K562 (cell line): ENCODE measurements at regions not wholly inside any gene's neighbourhood (a gene's known extent, or its start where the extent isn't known, plus 50 kb on each side); places are given as distances from the start of the nearest gene placed in this dataset.

Source experiments
- ATAC-seq: fragments of 200-7000 bp; cut with Tn5 transposase; 3 replicates; pipeline ENCODE4 v1.9.1; 2020; ENCODE audit warnings: moderate library complexity
- BruUV-seq: library from RNA; stranded (reverse); fragments of 400-500 nt; replicated peaks from 2 replicates; lab custom pipeline; 2021; lab: Mats Ljungman, UMichigan
- CTCF ChIA-PET: fragments of 300-600 bp; formaldehyde crosslinking; extraction: SDS; loops from one replicate; lab custom pipeline; 2021; ENCODE audit warnings: low intra/inter-chr PET ratio; lab: Yijun Ruan, JAX
- POLR2A ChIA-PET: fragments of 300-600, 350-650 bp; sonication (Branson Sonifier 250); formaldehyde crosslinking; extraction: SDS; loops from one replicate; lab custom pipeline; 2021; ENCODE audit warnings: antibody characterized with exemption, inconsistent platforms; lab: Yijun Ruan, JAX
- DNase-seq, 4 experiments: peaks; one replicate each; pipeline versions ENCODE4 v3.0.0 to v3.0.0-alpha.2; 2011 to 2018; ENCODE audit warnings: low spot score in 3 of 4, mixed read lengths in 3 of 4; ENCODE audit errors: extremely low read depth in 1 of 4
- FAIRE-seq: peaks from 2 replicates; lab custom pipeline; 2011; peaks lifted over from hg19 to GRCh38; lab: Jason Lieb, UNC
- H2AFZ ChIP-seq: 2 replicates; pipeline ENCODE4 v1.6.0; 2011; ENCODE audit warnings: low read depth, low read length, control low read depth, inconsistent platforms
- H3K27ac ChIP-seq: fragments of 200-600 bp; 3 replicates; pipeline ENCODE4 v1.8.0; 2011; ENCODE audit warnings: low read depth, mild to moderate bottlenecking, control low read depth, inconsistent platforms, low read length, moderate library complexity, mixed read lengths; ENCODE audit errors: extremely low read depth
- H3K27me3 ChIP-seq, 2 experiments: fragments of 300-600 bp in 1 of 2; 2 replicates in 1 of 2; 3 replicates in 1 of 2; pipeline versions ENCODE4 v1.6.0 to v1.8.0; 2011; ENCODE audit warnings: inconsistent platforms in 2 of 2, low read length in 2 of 2, mild to moderate bottlenecking in 1 of 2, mixed read lengths in 1 of 2, moderate library complexity in 1 of 2; ENCODE audit not compliant: control insufficient read depth in 2 of 2, insufficient read depth in 2 of 2
- H3K36me3 ChIP-seq: fragments of 300-600 bp; 3 replicates; pipeline ENCODE4 v1.8.0; 2011; ENCODE audit warnings: mild to moderate bottlenecking, low read length, inconsistent platforms; ENCODE audit not compliant: control insufficient read depth, insufficient read depth
- H3K4me1 ChIP-seq, 2 experiments: fragments of 200-600 bp in 1 of 2; replicated peaks in 1 of 2; 2 replicates in 1 of 2; 3 replicates in 1 of 2; pipeline versions ENCODE4 v1.5.1 to v1.8.0; 2011; ENCODE audit warnings: inconsistent platforms in 2 of 2, low read length in 2 of 2, mild to moderate bottlenecking in 1 of 2, mixed read lengths in 1 of 2, moderate library complexity in 1 of 2; ENCODE audit not compliant: control insufficient read depth in 2 of 2, insufficient read depth in 2 of 2
- H3K4me2 ChIP-seq: 2 replicates; pipeline ENCODE4 v1.6.1; 2011; ENCODE audit warnings: low read length, control low read depth, inconsistent platforms, mixed read lengths; ENCODE audit not compliant: insufficient read depth
- H3K4me3 ChIP-seq: fragments of 200-600 bp; sonication (generic), shearing (Covaris generic); 2 replicates; pipeline ENCODE4 v1.5.1; 2016; ENCODE audit warnings: control low read depth, inconsistent platforms
- H3K79me2 ChIP-seq: fragments of 200-600 bp; 3 replicates; pipeline ENCODE4 v1.8.0; 2011; ENCODE audit warnings: low read length, inconsistent platforms; ENCODE audit not compliant: control insufficient read depth, insufficient read depth
- H3K9ac ChIP-seq, 2 experiments: 2 replicates each; pipeline versions ENCODE4 v1.6.0 to v1.6.1; 2011; ENCODE audit warnings: low read depth in 2 of 2, low read length in 2 of 2, control low read depth in 1 of 2, inconsistent platforms in 1 of 2, mild to moderate bottlenecking in 1 of 2, mixed read lengths in 1 of 2; ENCODE audit not compliant: insufficient read depth in 1 of 2
- H3K9me1 ChIP-seq: one replicate; pipeline ENCODE4 v1.6.0; 2011; ENCODE audit warnings: inconsistent platforms, mild to moderate bottlenecking, low read length, moderate library complexity; ENCODE audit not compliant: control insufficient read depth, insufficient read depth
- H3K9me3 ChIP-seq: replicated peaks from 2 replicates; pipeline ENCODE4 v1.5.1; 2011; ENCODE audit warnings: low read depth, low read length, inconsistent platforms; ENCODE audit not compliant: control insufficient read depth, insufficient read depth
- H4K20me1 ChIP-seq: replicated peaks from 2 replicates; pipeline ENCODE4 v1.6.1; 2011; ENCODE audit warnings: low read length, inconsistent platforms, mixed read lengths; ENCODE audit not compliant: control insufficient read depth, insufficient read depth
- CHD2 ChIP-seq: IDR thresholded peaks from 2 replicates; pipeline ENCODE4 v1.6.1; 2011; ENCODE audit warnings: low read depth, low read length
- E2F4 ChIP-seq: sonication (generic); formaldehyde crosslinking; IDR thresholded peaks from 2 replicates; pipeline ENCODE4 v1.8.0; 2022; ENCODE audit warnings: mild to moderate bottlenecking, low read depth, missing genetic modification reagents
- ESRRA ChIP-seq: fragments of 450-650 bp; IDR thresholded peaks from 2 replicates; pipeline ENCODE4 v1.6.1; 2014; ENCODE audit warnings: low read depth, mild to moderate bottlenecking, moderate library complexity, borderline replicate concordance
- ESRRB ChIP-seq: fragments of 250-450 bp; sonication (Bioruptor Pico); IDR thresholded peaks from 2 replicates; pipeline ENCODE4 v1.5.0; 2020; ENCODE audit warnings: mild to moderate bottlenecking, moderate library complexity, borderline replicate concordance
- EWSR1 ChIP-seq: fragments of 450-650 bp; IDR thresholded peaks from 2 replicates; pipeline ENCODE4 v1.6.1; 2018; ENCODE audit warnings: borderline replicate concordance, mild to moderate bottlenecking, low read depth, moderate library complexity; ENCODE audit not compliant: partially characterized antibody
- FOXM1 ChIP-seq, 2 experiments: fragments of 450-650 bp in 1 of 2; sonication (generic) in 1 of 2; formaldehyde crosslinking in 1 of 2; IDR thresholded peaks; 2 replicates each; pipeline versions ENCODE4 v1.6.1 to v1.9.0; 2017 to 2022; ENCODE audit warnings: low read depth in 2 of 2, mild to moderate bottlenecking in 2 of 2, missing genetic modification reagents in 1 of 2, moderate library complexity in 1 of 2
- JUND ChIP-seq, 2 experiments: IDR thresholded peaks; 2 replicates in 1 of 2; 3 replicates in 1 of 2; pipeline ENCODE4 v1.6.1; 2011; ENCODE audit warnings: borderline replicate concordance in 2 of 2, low read depth in 2 of 2, low read length in 2 of 2, improper control_type of control experiment in 1 of 2, missing biosample characterization in 1 of 2, missing genetic modification characterization in 1 of 2, missing genetic modification reagents in 1 of 2
- SPI1 ChIP-seq: IDR thresholded peaks from 2 replicates; pipeline ENCODE4 v1.6.1; 2011; ENCODE audit warnings: low read depth, low read length, control low read depth, borderline replicate concordance
- THRAP3 ChIP-seq: fragments of 450-650 bp; IDR thresholded peaks from 2 replicates; pipeline ENCODE4 v1.6.1; 2016; ENCODE audit warnings: mild to moderate bottlenecking, inconsistent platforms, borderline replicate concordance
- YY1 ChIP-seq, 3 experiments: IDR thresholded peaks; 2 replicates each; pipeline ENCODE4 v1.6.1; 2011; ENCODE audit warnings: low read length in 2 of 3, mild to moderate bottlenecking in 2 of 3, moderate library complexity in 2 of 3, borderline replicate concordance in 1 of 3, control low read depth in 1 of 3, low read depth in 1 of 3; ENCODE audit not compliant: insufficient read depth in 3 of 3, insufficient replicate concordance in 2 of 3, control insufficient read depth in 1 of 3, insufficient read length in 1 of 3; ENCODE audit errors: extremely low read depth in 1 of 3
- ZFPM2 ChIP-seq: fragments of 250-450 bp; sonication (Bioruptor Pico); IDR thresholded peaks from 2 replicates; pipeline ENCODE4 v1.5.1; 2022; ENCODE audit warnings: mild to moderate bottlenecking
- ZNF324 ChIP-seq: fragments of 250-450 bp; sonication (Bioruptor Pico); IDR thresholded peaks from 2 replicates; pipeline ENCODE4 v1.4.0; 2020; ENCODE audit warnings: mild to moderate bottlenecking
- ZNF57 ChIP-seq: fragments of 450-650 bp; formaldehyde crosslinking; IDR thresholded peaks from 2 replicates; pipeline ENCODE4 v1.4.0; 2020; ENCODE audit warnings: mild to moderate bottlenecking, moderate library complexity
- WGBS: fragments of 100-300 bp; shearing (Covaris generic); methylation state at CpG from one replicate; pipeline ENCODE4 v1.1.6; 2016; ENCODE audit warnings: low coverage, mixed read lengths; ENCODE audit not compliant: insufficient coverage; ENCODE audit errors: missing lambda C conversion rate; 5-methylcytosine and 5-hydroxymethylcytosine counted together
- in situ Hi-C: fragments of 300-500 bp; cut with MboI; formaldehyde crosslinking; loops from 4 replicates; pipeline ENCODE4 v1.15.0; 2018; ENCODE audit warnings: inconsistent platforms, mixed read lengths
- intact Hi-C: fragments of 100-400 bp; cut with micrococcal nuclease; formaldehyde crosslinking; loops from 2 replicates; pipeline ENCODE4 v1.14.2; 2022
- TF ChIP-seq, protein P1 (sequence below): fragments of 450-650 bp; IDR thresholded peaks from one replicate; pipeline ENCODE4 v1.6.1; 2018; ENCODE audit warnings: mild to moderate bottlenecking, moderate library complexity; ENCODE audit not compliant: partially characterized antibody
- TF ChIP-seq, protein P2 (sequence below): fragments of 450-650 bp; IDR thresholded peaks from 2 replicates; pipeline ENCODE4 v1.7.1; 2018; ENCODE audit warnings: mild to moderate bottlenecking, low read depth; ENCODE audit not compliant: partially characterized antibody

- TF ChIP-seq JUND (IDR thresholded peaks at IDR 0.05; ENCODE audit: borderline replicate concordance, low read depth, low read length) (no peak), JUND (tag; IDR thresholded peaks at IDR 0.05; ENCODE audit: borderline replicate concordance, low read depth, low read length) (no peak)
Measured at GRCh38 chr2:177324797-177325196, 60.3 kb upstream of the NFE2L2 start (continued).

DNA sequence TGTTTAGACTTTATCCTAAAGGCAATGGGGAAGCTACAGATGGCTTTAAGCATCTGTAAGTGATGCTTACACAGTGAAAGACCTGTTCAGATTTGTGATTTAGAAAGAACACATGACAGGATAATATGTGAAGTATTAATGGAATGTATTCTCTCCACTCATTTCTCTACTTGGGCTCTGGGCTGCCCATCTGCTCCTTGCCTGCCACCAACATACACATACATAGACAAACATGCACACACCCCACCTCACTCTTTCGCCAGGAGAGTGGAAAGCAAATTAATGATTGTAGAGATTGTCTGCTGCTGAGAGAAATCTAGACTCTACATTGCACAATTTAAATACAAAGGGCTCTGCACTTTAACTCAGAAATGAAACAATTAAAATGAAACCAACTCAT is 61.0 kb upstream of the NFE2L2 start:
- DNase-seq: no peak
- CTCF ChIA-PET: no interaction called here
- Histone ChIP-seq H3K4me1 (peaks cover 0 to 12% of the 10 kb centered on the region in 2 experiments; a peak in 4 of 5 replicates), H3K4me2 (no peak overlapping the region), H3K27me3 (no peaks in the 10 kb centered on the region), H3K9ac (no peak overlapping the region), H3K9me1 (no peaks in the 10 kb centered on the region), H3K27ac (no peak overlapping the region), H3K4me3 (no peak overlapping the region), H3K79me2 (no peaks in the 10 kb centered on the region), H3K9me3 (no peaks in the 10 kb centered on the region), H4K20me1 (no peaks in the 10 kb centered on the region), H2AFZ (no peak overlapping the region), H3K36me3 (no peaks in the 10 kb centered on the region; the same call in 2 of the 3 replicates)
- intact Hi-C loops: no loop called here
- BruUV-seq: no TSS peak
- in situ Hi-C loops: no loop called here
- 60% methylated on average over 1 of the region's 1 CpG for WGBS
- POLR2A ChIA-PET: no interaction called here
- no peak for ATAC-seq
- no peak for FAIRE-seq
- TF ChIP-seq ZNF324 (CRISPR knock-in tag) (no peak), ZNF57 (no peak), ESRRB (CRISPR knock-in tag) (no peak), E2F4 (CRISPR knock-in tag) (no peak), THRAP3 (no peak), FOXM1 (IDR thresholded peaks at IDR 0.05; ENCODE audit: low read depth) (no peak), FOXM1 (CRISPR knock-in tag; IDR thresholded peaks at IDR 0.05; ENCODE audit: low read depth) (no peak), ESRRA (no peak), YY1 (IDR thresholded peaks at IDR 0.05; ENCODE audit: borderline replicate concordance in 1 of 3, control insufficient read depth in 1 of 3, extremely low read depth in 1 of 3, insufficient read depth in 3 of 3, insufficient read length in 1 of 3, insufficient replicate concordance in 2 of 3, low read depth in 1 of 3, low read length in 2 of 3) (no peak), CHD2 (no peak), SPI1 (no peak), ZFPM2 (no peak), EWSR1 (no peak)
- TF ChIP-seq, protein P1, sequence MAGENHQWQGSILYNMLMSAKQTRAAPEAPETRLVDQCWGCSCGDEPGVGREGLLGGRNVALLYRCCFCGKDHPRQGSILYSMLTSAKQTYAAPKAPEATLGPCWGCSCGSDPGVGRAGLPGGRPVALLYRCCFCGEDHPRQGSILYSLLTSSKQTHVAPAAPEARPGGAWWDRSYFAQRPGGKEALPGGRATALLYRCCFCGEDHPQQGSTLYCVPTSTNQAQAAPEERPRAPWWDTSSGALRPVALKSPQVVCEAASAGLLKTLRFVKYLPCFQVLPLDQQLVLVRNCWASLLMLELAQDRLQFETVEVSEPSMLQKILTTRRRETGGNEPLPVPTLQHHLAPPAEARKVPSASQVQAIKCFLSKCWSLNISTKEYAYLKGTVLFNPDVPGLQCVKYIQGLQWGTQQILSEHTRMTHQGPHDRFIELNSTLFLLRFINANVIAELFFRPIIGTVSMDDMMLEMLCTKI: no peak
- TF ChIP-seq, protein P2, sequence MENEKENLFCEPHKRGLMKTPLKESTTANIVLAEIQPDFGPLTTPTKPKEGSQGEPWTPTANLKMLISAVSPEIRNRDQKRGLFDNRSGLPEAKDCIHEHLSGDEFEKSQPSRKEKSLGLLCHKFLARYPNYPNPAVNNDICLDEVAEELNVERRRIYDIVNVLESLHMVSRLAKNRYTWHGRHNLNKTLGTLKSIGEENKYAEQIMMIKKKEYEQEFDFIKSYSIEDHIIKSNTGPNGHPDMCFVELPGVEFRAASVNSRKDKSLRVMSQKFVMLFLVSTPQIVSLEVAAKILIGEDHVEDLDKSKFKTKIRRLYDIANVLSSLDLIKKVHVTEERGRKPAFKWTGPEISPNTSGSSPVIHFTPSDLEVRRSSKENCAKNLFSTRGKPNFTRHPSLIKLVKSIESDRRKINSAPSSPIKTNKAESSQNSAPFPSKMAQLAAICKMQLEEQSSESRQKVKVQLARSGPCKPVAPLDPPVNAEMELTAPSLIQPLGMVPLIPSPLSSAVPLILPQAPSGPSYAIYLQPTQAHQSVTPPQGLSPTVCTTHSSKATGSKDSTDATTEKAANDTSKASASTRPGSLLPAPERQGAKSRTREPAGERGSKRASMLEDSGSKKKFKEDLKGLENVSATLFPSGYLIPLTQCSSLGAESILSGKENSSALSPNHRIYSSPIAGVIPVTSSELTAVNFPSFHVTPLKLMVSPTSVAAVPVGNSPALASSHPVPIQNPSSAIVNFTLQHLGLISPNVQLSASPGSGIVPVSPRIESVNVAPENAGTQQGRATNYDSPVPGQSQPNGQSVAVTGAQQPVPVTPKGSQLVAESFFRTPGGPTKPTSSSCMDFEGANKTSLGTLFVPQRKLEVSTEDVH: no peak
